HepG2 (cell line): ENCODE measurements at regions not wholly inside any gene's neighbourhood (a gene's known extent, or its start where the extent isn't known, plus 50 kb on each side); places are given as distances from the start of the nearest gene placed in this dataset.
A peak's percentile ranks its signal among the peaks of the same experiment; 100 is the strongest.

Source experiments
- ATAC-seq: fragments of 200-7000 bp; cut with Tn5 transposase; 3 replicates; pipeline ENCODE4 v1.9.1; 2020; ENCODE audit warnings: mild to moderate bottlenecking, moderate library complexity
- BruUV-seq: library from RNA; stranded (reverse); fragments of 400-500 nt; replicated peaks from 2 replicates; lab custom pipeline; 2021; lab: Mats Ljungman, UMichigan
- CTCF ChIA-PET: fragments of 300-600 bp; formaldehyde crosslinking; extraction: SDS; loops from one replicate; lab custom pipeline; 2021; ENCODE audit warnings: low total read pairs, inconsistent platforms, low intra/inter-chr PET ratio; lab: Yijun Ruan, JAX
- POLR2A ChIA-PET: fragments of 350-600 bp; sonication (Branson Sonifier 250); formaldehyde crosslinking; loops from one replicate; lab custom pipeline; 2020; ENCODE audit warnings: antibody characterized with exemption, inconsistent platforms; lab: Yijun Ruan, JAX
- DNase-seq: peaks from one replicate; pipeline ENCODE4 v3.0.0-alpha.2; 2015; ENCODE audit warnings: low spot score
- FAIRE-seq: peaks from 3 replicates; lab custom pipeline; 2011; peaks lifted over from hg19 to GRCh38; lab: Jason Lieb, UNC
- H2AFZ ChIP-seq: one replicate; pipeline ENCODE4 v1.6.1; 2011; ENCODE audit warnings: low read length, inconsistent platforms
- H3K27ac ChIP-seq: fragments of 300-600 bp; 3 replicates; pipeline ENCODE4 v1.8.0; 2011; ENCODE audit warnings: mixed run types, mild to moderate bottlenecking, mixed read lengths, low read length, inconsistent platforms; ENCODE audit not compliant: insufficient read depth; ENCODE audit errors: extremely low read length
- H3K27me3 ChIP-seq, 2 experiments: fragments of 200-600 bp in 1 of 2; 2 replicates in 1 of 2; 3 replicates in 1 of 2; pipeline versions ENCODE4 v1.6.0 to v1.8.0; 2011; ENCODE audit warnings: low read length in 2 of 2, mild to moderate bottlenecking in 2 of 2, moderate library complexity in 2 of 2, inconsistent platforms in 1 of 2; ENCODE audit not compliant: insufficient read depth in 2 of 2, control insufficient read depth in 1 of 2
- H3K36me3 ChIP-seq, 2 experiments: fragments of 200-600 bp in 1 of 2; replicated peaks in 1 of 2; 2 replicates in 1 of 2; 3 replicates in 1 of 2; pipeline versions ENCODE4 v1.5.1 to v1.8.0; 2011; ENCODE audit warnings: low read length in 2 of 2, inconsistent platforms in 1 of 2; ENCODE audit not compliant: insufficient read depth in 2 of 2, control insufficient read depth in 1 of 2
- H3K4me1 ChIP-seq: 2 replicates; pipeline ENCODE4 v1.5.1; 2012; ENCODE audit warnings: low read length, inconsistent platforms; ENCODE audit not compliant: insufficient read depth
- H3K4me2 ChIP-seq: 2 replicates; pipeline ENCODE4 v1.6.0; 2011; ENCODE audit warnings: low read depth, low read length, inconsistent platforms
- H3K4me3 ChIP-seq, 3 experiments: fragments of 200-600 bp in 1 of 3; sonication (generic), shearing (Covaris generic) in 1 of 3; replicated peaks in 1 of 3; 2 replicates each; pipeline ENCODE4 v1.5.1; 2011 to 2016; ENCODE audit warnings: low read length in 3 of 3, inconsistent platforms in 2 of 3, low read depth in 2 of 3, mild to moderate bottlenecking in 2 of 3, control low read depth in 1 of 3, mixed read lengths in 1 of 3; ENCODE audit not compliant: insufficient read depth in 1 of 3
- H3K79me2 ChIP-seq: one replicate; pipeline ENCODE4 v1.6.1; 2011; ENCODE audit warnings: low read length, inconsistent platforms; ENCODE audit not compliant: insufficient read depth
- H3K9ac ChIP-seq: 2 replicates; pipeline ENCODE4 v1.6.0; 2011; ENCODE audit warnings: mild to moderate bottlenecking, low read depth, low read length, inconsistent platforms; ENCODE audit not compliant: insufficient read depth
- H3K9me3 ChIP-seq: 2 replicates; pipeline ENCODE4 v1.5.1; 2012; ENCODE audit warnings: mild to moderate bottlenecking, low read length
- H4K20me1 ChIP-seq: 2 replicates; pipeline ENCODE4 v1.6.0; 2011; ENCODE audit warnings: inconsistent platforms, mild to moderate bottlenecking, low read length, moderate library complexity; ENCODE audit not compliant: insufficient read depth
- FIP1L1 ChIP-seq: fragments of 200-400 bp; formaldehyde crosslinking; IDR thresholded peaks from 2 replicates; pipeline ENCODE4 v1.6.1; 2018; ENCODE audit warnings: low read depth, mild to moderate bottlenecking, low read length, moderate library complexity, borderline replicate concordance; ENCODE audit not compliant: insufficient read depth
- FOXP1 ChIP-seq, 2 experiments: fragments of 450-650 bp in 1 of 2; IDR thresholded peaks; 2 replicates each; pipeline ENCODE4 v1.6.1; 2017 to 2018; ENCODE audit warnings: antibody characterized with exemption in 1 of 2
- HMG20A ChIP-seq: IDR thresholded peaks from 2 replicates; pipeline ENCODE4 v1.6.1; 2016; ENCODE audit warnings: borderline replicate concordance
- MYNN ChIP-seq: sonication (generic); formaldehyde crosslinking; IDR thresholded peaks from 2 replicates; pipeline ENCODE4 v1.4.0; 2020; ENCODE audit warnings: mild to moderate bottlenecking, low read depth, missing genetic modification reagents
- RARA ChIP-seq: IDR thresholded peaks from 2 replicates; pipeline ENCODE4 v1.6.1; 2016; ENCODE audit warnings: missing genetic modification reagents, missing compliant biosample characterization
- SOX13 ChIP-seq, 3 experiments: fragments of 450-650 bp in 1 of 3; sonication (generic) in 1 of 3; formaldehyde crosslinking in 1 of 3; IDR thresholded peaks in 2 of 3; conservative IDR thresholded peaks in 1 of 3; 2 replicates each; pipeline versions ENCODE4 v1.5.0 to v1.6.1; 2016 to 2020; ENCODE audit warnings: antibody characterized with exemption in 1 of 3, mild to moderate bottlenecking in 1 of 3, missing compliant biosample characterization in 1 of 3, missing genetic modification reagents in 1 of 3, moderate library complexity in 1 of 3
- SOX5 ChIP-seq: IDR thresholded peaks from 2 replicates; pipeline ENCODE4 v1.6.1; 2016; ENCODE audit warnings: borderline replicate concordance
- SOX6 ChIP-seq, 2 experiments: fragments of 450-650 bp in 1 of 2; sonication (generic) in 1 of 2; formaldehyde crosslinking in 1 of 2; IDR thresholded peaks; 2 replicates each; pipeline versions ENCODE4 v1.4.0 to v1.6.1; 2017 to 2020; ENCODE audit warnings: antibody characterized with exemption in 1 of 2, mild to moderate bottlenecking in 1 of 2, missing genetic modification reagents in 1 of 2
- YY1 ChIP-seq: IDR thresholded peaks from 2 replicates; pipeline ENCODE4 v1.6.1; 2011; ENCODE audit warnings: low read length, low read depth, moderate library complexity, mild to moderate bottlenecking; ENCODE audit not compliant: insufficient read depth, insufficient replicate concordance
- ZNF432 ChIP-seq: sonication (generic); formaldehyde crosslinking; IDR thresholded peaks from 2 replicates; pipeline ENCODE4 v1.5.0; 2020; ENCODE audit warnings: missing genetic modification reagents, mild to moderate bottlenecking, borderline replicate concordance
- WGBS: methylation state at CpG from one replicate; pipeline ENCODE4 v1.1.6; 2017; ENCODE audit warnings: low lambda C conversion rate; 5-methylcytosine and 5-hydroxymethylcytosine counted together
- in situ Hi-C: cut with HindIII; loops from 2 replicates; pipeline ENCODE4 v1.10.0; 2017; ENCODE audit warnings: low pct_unique_long_range_greater_than_20kb; ENCODE audit not compliant: extremely low pct_ligation_motif_present
- intact Hi-C: fragments of 100-400 bp; cut with micrococcal nuclease; formaldehyde crosslinking; loops from one replicate; pipeline ENCODE4 v1.10.0; 2022; ENCODE audit not compliant: unreplicated experiment
- TF ChIP-seq, protein P1 (sequence below): IDR thresholded peaks from 2 replicates; pipeline ENCODE4 v1.6.1; 2016; ENCODE audit warnings: missing compliant biosample characterization, missing genetic modification reagents, borderline replicate concordance
- TF ChIP-seq, protein P2 (sequence below): sonication (generic); formaldehyde crosslinking; IDR thresholded peaks from 2 replicates; pipeline ENCODE4 v1.8.1; 2022; ENCODE audit warnings: low read depth, mild to moderate bottlenecking, missing genetic modification reagents
- TF ChIP-seq, protein P3 (sequence below): sonication (generic); formaldehyde crosslinking; IDR thresholded peaks from 2 replicates; pipeline ENCODE4 v1.5.0; 2020; ENCODE audit warnings: mild to moderate bottlenecking, missing genetic modification reagents, moderate library complexity
- TF ChIP-seq, protein P4 (sequence below): sonication (generic); formaldehyde crosslinking; IDR thresholded peaks from 2 replicates; pipeline ENCODE4 v1.9.0; 2021; ENCODE audit warnings: missing genetic modification reagents, borderline replicate concordance

DNA sequence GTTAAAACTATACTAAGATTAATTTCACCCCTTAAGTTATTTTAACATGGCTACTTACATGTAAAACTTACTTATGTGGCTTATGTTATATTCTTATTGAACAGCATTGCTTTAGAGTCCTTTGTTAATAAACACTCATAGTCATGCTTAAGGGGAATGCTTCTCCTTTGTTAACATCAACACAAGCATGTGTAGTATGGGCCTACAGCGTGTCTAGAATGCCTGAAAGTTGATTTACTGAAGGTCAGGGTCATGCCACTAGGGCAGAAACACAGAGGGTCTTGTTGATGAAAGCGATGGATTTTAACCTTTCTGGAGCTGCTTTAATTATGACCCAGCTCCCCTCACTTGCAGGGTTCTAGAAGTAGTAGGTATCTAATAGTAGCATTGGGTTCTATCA, 159.8 kb upstream of the DLX2 start:
- H3K4me3 ChIP-seq: no peak overlapping the region
- FAIRE-seq: no peak
- CTCF ChIA-PET: no interaction called here
- TF ChIP-seq, protein P1, sequence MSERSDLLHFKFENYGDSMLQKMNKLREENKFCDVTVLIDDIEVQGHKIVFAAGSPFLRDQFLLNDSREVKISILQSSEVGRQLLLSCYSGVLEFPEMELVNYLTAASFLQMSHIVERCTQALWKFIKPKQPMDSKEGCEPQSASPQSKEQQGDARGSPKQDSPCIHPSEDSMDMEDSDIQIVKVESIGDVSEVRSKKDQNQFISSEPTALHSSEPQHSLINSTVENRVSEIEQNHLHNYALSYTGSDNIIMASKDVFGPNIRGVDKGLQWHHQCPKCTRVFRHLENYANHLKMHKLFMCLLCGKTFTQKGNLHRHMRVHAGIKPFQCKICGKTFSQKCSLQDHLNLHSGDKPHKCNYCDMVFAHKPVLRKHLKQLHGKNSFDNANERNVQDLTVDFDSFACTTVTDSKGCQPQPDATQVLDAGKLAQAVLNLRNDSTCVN (CRISPR knock-in tag): 0 out of 2 replicates have a peak, but pooled peaks have one; percentile 32
- TF ChIP-seq SOX6 (IDR thresholded peaks at IDR 0.05) (no peak), SOX6 (CRISPR knock-in tag; IDR thresholded peaks at IDR 0.05) (peak; percentile 41; the same call in 1 of the 2 replicates), SOX13 (IDR thresholded peaks at IDR 0.05) (no peak), SOX13 (CRISPR knock-in tag; conservative IDR thresholded peaks at IDR 0.05 in 1 of 2, IDR thresholded peaks at IDR 0.05 in 1 of 2) (peak in 1 of 2 experiments; percentile 40; a peak in 1 of 4 replicates), RARA (CRISPR knock-in tag) (peak; percentile 86), SOX5 (peak; percentile 28; the same call in 1 of the 2 replicates), MYNN (no peak), FIP1L1 (no peak), HMG20A (CRISPR knock-in tag) (0 out of 2 replicates have a peak, but pooled peaks have one; percentile 17), FOXP1 (IDR thresholded peaks at IDR 0.05) (no peak), FOXP1 (CRISPR knock-in tag; IDR thresholded peaks at IDR 0.05) (no peak), YY1 (no peak), ZNF432 (CRISPR knock-in tag) (no peak)
- TF ChIP-seq, protein P2, sequence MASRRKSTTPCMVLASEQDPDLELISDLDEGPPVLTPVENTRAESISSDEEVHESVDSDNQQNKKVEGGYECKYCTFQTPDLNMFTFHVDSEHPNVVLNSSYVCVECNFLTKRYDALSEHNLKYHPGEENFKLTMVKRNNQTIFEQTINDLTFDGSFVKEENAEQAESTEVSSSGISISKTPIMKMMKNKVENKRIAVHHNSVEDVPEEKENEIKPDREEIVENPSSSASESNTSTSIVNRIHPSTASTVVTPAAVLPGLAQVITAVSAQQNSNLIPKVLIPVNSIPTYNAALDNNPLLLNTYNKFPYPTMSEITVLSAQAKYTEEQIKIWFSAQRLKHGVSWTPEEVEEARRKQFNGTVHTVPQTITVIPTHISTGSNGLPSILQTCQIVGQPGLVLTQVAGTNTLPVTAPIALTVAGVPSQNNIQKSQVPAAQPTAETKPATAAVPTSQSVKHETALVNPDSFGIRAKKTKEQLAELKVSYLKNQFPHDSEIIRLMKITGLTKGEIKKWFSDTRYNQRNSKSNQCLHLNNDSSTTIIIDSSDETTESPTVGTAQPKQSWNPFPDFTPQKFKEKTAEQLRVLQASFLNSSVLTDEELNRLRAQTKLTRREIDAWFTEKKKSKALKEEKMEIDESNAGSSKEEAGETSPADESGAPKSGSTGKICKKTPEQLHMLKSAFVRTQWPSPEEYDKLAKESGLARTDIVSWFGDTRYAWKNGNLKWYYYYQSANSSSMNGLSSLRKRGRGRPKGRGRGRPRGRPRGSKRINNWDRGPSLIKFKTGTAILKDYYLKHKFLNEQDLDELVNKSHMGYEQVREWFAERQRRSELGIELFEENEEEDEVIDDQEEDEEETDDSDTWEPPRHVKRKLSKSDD (CRISPR knock-in tag): no peak
- TF ChIP-seq, protein P3, sequence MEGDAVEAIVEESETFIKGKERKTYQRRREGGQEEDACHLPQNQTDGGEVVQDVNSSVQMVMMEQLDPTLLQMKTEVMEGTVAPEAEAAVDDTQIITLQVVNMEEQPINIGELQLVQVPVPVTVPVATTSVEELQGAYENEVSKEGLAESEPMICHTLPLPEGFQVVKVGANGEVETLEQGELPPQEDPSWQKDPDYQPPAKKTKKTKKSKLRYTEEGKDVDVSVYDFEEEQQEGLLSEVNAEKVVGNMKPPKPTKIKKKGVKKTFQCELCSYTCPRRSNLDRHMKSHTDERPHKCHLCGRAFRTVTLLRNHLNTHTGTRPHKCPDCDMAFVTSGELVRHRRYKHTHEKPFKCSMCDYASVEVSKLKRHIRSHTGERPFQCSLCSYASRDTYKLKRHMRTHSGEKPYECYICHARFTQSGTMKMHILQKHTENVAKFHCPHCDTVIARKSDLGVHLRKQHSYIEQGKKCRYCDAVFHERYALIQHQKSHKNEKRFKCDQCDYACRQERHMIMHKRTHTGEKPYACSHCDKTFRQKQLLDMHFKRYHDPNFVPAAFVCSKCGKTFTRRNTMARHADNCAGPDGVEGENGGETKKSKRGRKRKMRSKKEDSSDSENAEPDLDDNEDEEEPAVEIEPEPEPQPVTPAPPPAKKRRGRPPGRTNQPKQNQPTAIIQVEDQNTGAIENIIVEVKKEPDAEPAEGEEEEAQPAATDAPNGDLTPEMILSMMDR (CRISPR knock-in tag): no peak
- TF ChIP-seq, protein P4, sequence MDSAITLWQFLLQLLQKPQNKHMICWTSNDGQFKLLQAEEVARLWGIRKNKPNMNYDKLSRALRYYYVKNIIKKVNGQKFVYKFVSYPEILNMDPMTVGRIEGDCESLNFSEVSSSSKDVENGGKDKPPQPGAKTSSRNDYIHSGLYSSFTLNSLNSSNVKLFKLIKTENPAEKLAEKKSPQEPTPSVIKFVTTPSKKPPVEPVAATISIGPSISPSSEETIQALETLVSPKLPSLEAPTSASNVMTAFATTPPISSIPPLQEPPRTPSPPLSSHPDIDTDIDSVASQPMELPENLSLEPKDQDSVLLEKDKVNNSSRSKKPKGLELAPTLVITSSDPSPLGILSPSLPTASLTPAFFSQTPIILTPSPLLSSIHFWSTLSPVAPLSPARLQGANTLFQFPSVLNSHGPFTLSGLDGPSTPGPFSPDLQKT: no peak
- H4K20me1 ChIP-seq: no peaks in the 10 kb centered on the region
- intact Hi-C loops (no loop called here), in situ Hi-C loops (no loop called here)
- BruUV-seq: no TSS peak
- DNase-seq: no peak
- peaks cover 7% of the 10 kb centered on the region; the same call in 1 of the 2 replicates for H3K4me1 ChIP-seq
- H3K27me3 ChIP-seq: peaks cover 0 to 15% of the 10 kb centered on the region in 2 experiments; a peak in 3 of 5 replicates
- POLR2A ChIA-PET: no interaction called here
- ATAC-seq: peak; percentile 34; the same call in 1 of the 3 replicates
- no peaks in the 10 kb centered on the region for H3K79me2 ChIP-seq
- H3K36me3 ChIP-seq: no peaks in the 10 kb centered on the region
- WGBS: 7% methylated on average over 2 of the region's 2 CpGs
- H3K27ac ChIP-seq: no peak overlapping the region
- H3K4me2 ChIP-seq: no peak overlapping the region
- H2AFZ ChIP-seq: no peak overlapping the region
- no peaks in the 10 kb centered on the region for H3K9me3 ChIP-seq
- H3K9ac ChIP-seq: no peak overlapping the region
